GM12872 (cell line): ENCODE measurements at regions not wholly inside any gene's neighbourhood (a gene's known extent, or its start where the extent isn't known, plus 50 kb on each side); places are given as distances from the start of the nearest gene placed in this dataset.

Source experiments
- CTCF ChIP-seq: IDR thresholded peaks from 3 replicates; pipeline ENCODE4 v1.5.1; 2011; ENCODE audit warnings: low read depth, mild to moderate bottlenecking, low read length, moderate library complexity; ENCODE audit not compliant: insufficient read depth

- TF ChIP-seq CTCF: no peak
Measured at GRCh38 chr6:141141870-141142269, 990.9 kb upstream of the GJE1 start.

- TF ChIP-seq CTCF: no peak
Measured at GRCh38 chr6:141140905-141141304, 991.8 kb upstream of the GJE1 start.

- TF ChIP-seq CTCF: no peak
Measured at GRCh38 chr6:141139461-141139860, 993.3 kb upstream of the GJE1 start.

- no peak for TF ChIP-seq CTCF
Measured at GRCh38 chr6:141134723-141135122, 998.0 kb upstream of the GJE1 start.

GRCh38 chr6:141133836-141134235 lies 998.9 kb upstream of the GJE1 start:
- no peak for TF ChIP-seq CTCF

GRCh38 chr6:141133346-141133745 lies 999.4 kb upstream of the GJE1 start:
- no peak for TF ChIP-seq CTCF

GRCh38 chr6:141131616-141132015 lies 1001.1 kb upstream of the GJE1 start:
- TF ChIP-seq CTCF: no peak

GRCh38 chr6:141123497-141123896 lies 1009.2 kb upstream of the GJE1 start:
- TF ChIP-seq CTCF: no peak
